WI38 (cell line): ENCODE measurements at regions not wholly inside any gene's neighbourhood (a gene's known extent, or its start where the extent isn't known, plus 50 kb on each side); places are given as distances from the start of the nearest gene placed in this dataset.
"Not testable (repeated sequence)": the region's sequence is repeated elsewhere in the genome, so short reads cannot be mapped to it uniquely, and the experiment has no call there.

Experiments
- H3K4me3 ChIP-seq: 2 replicates; pipeline ENCODE4 v1.5.1; 2011; ENCODE audit warnings: low read depth, mild to moderate bottlenecking, control low read depth, low read length
- CTCF ChIP-seq: IDR thresholded peaks from 2 replicates; pipeline ENCODE4 v1.5.1; 2012; ENCODE audit warnings: low read depth, mild to moderate bottlenecking, control low read depth, low read length

GRCh38 chr13:48833412-48833811 lies 142.3 kb upstream of the FNDC3A start:
- TF ChIP-seq CTCF: no peak

GRCh38 chr13:48835326-48835725 lies 140.4 kb upstream of the FNDC3A start:
- not testable (repeated sequence) for H3K4me3 ChIP-seq

More at GRCh38 chr13:48833412-48833811, 142.3 kb upstream of the FNDC3A start:
- H3K4me3 ChIP-seq: no peak overlapping the region

GRCh38 chr13:48838193-48838973 lies 137.3 kb upstream of the FNDC3A start:
- no peak for TF ChIP-seq CTCF

GRCh38 chr13:48839171-48839570 lies 136.5 kb upstream of the FNDC3A start:
- no peak for TF ChIP-seq CTCF
- H3K4me3 ChIP-seq: no peak overlapping the region

More at GRCh38 chr13:48838193-48838973, 137.3 kb upstream of the FNDC3A start:
- H3K4me3 ChIP-seq: no peak overlapping the region

- H3K4me3 ChIP-seq: no peak overlapping the region
- no peak for TF ChIP-seq CTCF
Measured at GRCh38 chr13:48840366-48840765, 135.3 kb upstream of the FNDC3A start.

GRCh38 chr13:48842316-48842715 lies 133.4 kb upstream of the FNDC3A start:
- no peak for TF ChIP-seq CTCF
- H3K4me3 ChIP-seq: no peak overlapping the region

GRCh38 chr13:48843630-48844380 lies 131.9 kb upstream of the FNDC3A start:
- H3K4me3 ChIP-seq: no peak overlapping the region
- TF ChIP-seq CTCF: no peak
